GM12865 (cell line): ENCODE measurements at regions not wholly inside any gene's neighbourhood (a gene's known extent, or its start where the extent isn't known, plus 50 kb on each side); places are given as distances from the start of the nearest gene placed in this dataset.
"Not testable (repeated sequence)": the region's sequence is repeated elsewhere in the genome, so short reads cannot be mapped to it uniquely, and the experiment has no call there.

Source experiments
- DNase-seq: peaks from one replicate; pipeline ENCODE4 v3.0.0; 2010; ENCODE audit warnings: low read depth
- H3K4me3 ChIP-seq: 2 replicates; pipeline ENCODE4 v1.5.1; 2011; ENCODE audit warnings: mild to moderate bottlenecking, low read depth, low read length, control low read depth
- CTCF ChIP-seq: IDR thresholded peaks from 2 replicates; pipeline ENCODE4 v1.5.1; 2011; ENCODE audit warnings: low read length, control low read depth, low read depth, inconsistent platforms; ENCODE audit not compliant: insufficient read depth; ENCODE audit errors: missing control alignments

GRCh38 chr7:76129366-76129765 lies 72.3 kb upstream of the SRRM3 start:
- no peak overlapping the region for H3K4me3 ChIP-seq
- DNase-seq = no peak
- TF ChIP-seq CTCF = no peak

GRCh38 chr7:76129836-76130235 lies 71.9 kb upstream of the SRRM3 start:
- no peak for TF ChIP-seq CTCF
- DNase-seq = no peak
- no peak overlapping the region for H3K4me3 ChIP-seq

- H3K4me3 ChIP-seq = not testable (repeated sequence)
- peak; percentile 25 for TF ChIP-seq CTCF
- DNase-seq = peak; percentile 13
Measured at GRCh38 chr7:76130661-76131060, 71.0 kb upstream of the SRRM3 start.

- not testable (repeated sequence) for DNase-seq, H3K4me3 ChIP-seq
Measured at GRCh38 chr7:76131887-76132286, 69.8 kb upstream of the SRRM3 start.

GRCh38 chr7:76133164-76133775 lies 68.4 kb upstream of the SRRM3 start:
- no peak overlapping the region for H3K4me3 ChIP-seq

GRCh38 chr7:76133839-76134238 lies 67.9 kb upstream of the SRRM3 start:
- no peak overlapping the region for H3K4me3 ChIP-seq
- no peak for TF ChIP-seq CTCF
- DNase-seq = no peak

More at GRCh38 chr7:76133164-76133775, 68.4 kb upstream of the SRRM3 start:
- DNase-seq = no peak
- no peak for TF ChIP-seq CTCF

GRCh38 chr7:76135263-76135662 lies 66.4 kb upstream of the SRRM3 start:
- DNase-seq, H3K4me3 ChIP-seq: not testable (repeated sequence)

- not testable (repeated sequence) for DNase-seq, H3K4me3 ChIP-seq
Measured at GRCh38 chr7:76138577-76139313, 63.0 kb upstream of the SRRM3 start.
